Peyer's patch (tissue), 4 donors: ENCODE measurements at regions not wholly inside any gene's neighbourhood (a gene's known extent, or its start where the extent isn't known, plus 50 kb on each side); places are given as distances from the start of the nearest gene placed in this dataset.
"Not testable (repeated sequence)": the region's sequence is repeated elsewhere in the genome, so short reads cannot be mapped to it uniquely, and the experiment has no call there.

ENCODE experiments used
- DNase-seq, 3 donors: peaks; one replicate each; pipeline ENCODE4 v3.0.0-alpha.2; 2017 to 2019
- H3K27ac ChIP-seq, 4 donors: fragments of 200-600 bp; sonication (generic); one replicate each; pipeline ENCODE4 v1.5.1; 2016 to 2019
- H3K27me3 ChIP-seq, 2 donors: fragments of 200-600 bp; sonication (generic); one replicate each; pipeline ENCODE4 v1.5.1; 2019
- H3K36me3 ChIP-seq, 3 donors: fragments of 200-600 bp; sonication (generic); one replicate each; pipeline ENCODE4 v1.5.1; 2016 to 2019
- H3K4me1 ChIP-seq, 4 donors: fragments of 200-600 bp; sonication (generic); one replicate each; pipeline ENCODE4 v1.5.1; 2016 to 2019
- H3K4me3 ChIP-seq, 4 donors: fragments of 200-600 bp; sonication (generic); 1 replicate in 3 of 4; 2 replicates in 1 of 4; pipeline ENCODE4 v1.5.1; 2016 to 2019; ENCODE audit warnings: mild to moderate bottlenecking in 1 of 4
- H3K9me3 ChIP-seq, 4 donors: fragments of 200-600 bp; sonication (generic); one replicate each; pipeline ENCODE4 v1.5.1; 2016 to 2019; ENCODE audit warnings: mild to moderate bottlenecking in 1 of 4
- POLR2A ChIP-seq, 2 donors: fragments of 450-650 bp; IDR thresholded peaks; one replicate each; pipeline ENCODE4 v1.5.1; 2017; ENCODE audit warnings: antibody characterized with exemption in 2 of 2, mild to moderate bottlenecking in 2 of 2, moderate library complexity in 2 of 2
- TF ChIP-seq, protein P1 (sequence below), 6 experiments: fragments of 450-650 bp in 4 of 6; fragments of 200-600 bp in 2 of 6; sonication (generic) in 1 of 6; IDR thresholded peaks; one replicate each; pipeline ENCODE4 v1.5.1; 2017 to 2019; ENCODE audit warnings: antibody characterized with exemption in 6 of 6, mild to moderate bottlenecking in 3 of 6, moderate library complexity in 1 of 6

DNA sequence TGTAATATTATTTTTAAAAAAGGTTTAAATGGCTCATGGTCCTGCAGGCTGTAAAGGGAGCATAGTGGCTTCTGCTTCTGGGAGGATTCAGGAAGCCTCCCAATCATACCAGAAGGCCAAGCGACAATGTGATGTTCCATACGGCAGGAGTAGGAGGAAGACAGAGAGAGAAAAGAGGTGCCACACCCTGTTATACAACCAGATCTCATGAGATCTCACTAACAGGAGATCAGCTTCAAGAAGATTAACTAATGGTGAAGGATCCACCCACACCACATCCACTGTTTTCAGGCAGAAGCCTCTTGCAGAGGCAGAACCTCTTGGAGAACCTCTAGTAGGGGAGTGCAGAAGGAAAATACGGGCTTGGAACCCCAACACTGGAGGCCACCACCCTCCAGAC is 103.9 kb upstream of the TEKT4 start:
- no peak overlapping the region for H3K27ac ChIP-seq
- H3K36me3 ChIP-seq, result no peaks in the 10 kb centered on the region
- H3K9me3 ChIP-seq, result no peaks in the 10 kb centered on the region
- no peaks in the 10 kb centered on the region for H3K4me1 ChIP-seq
- DNase-seq, result no peak
- TF ChIP-seq, protein P1, sequence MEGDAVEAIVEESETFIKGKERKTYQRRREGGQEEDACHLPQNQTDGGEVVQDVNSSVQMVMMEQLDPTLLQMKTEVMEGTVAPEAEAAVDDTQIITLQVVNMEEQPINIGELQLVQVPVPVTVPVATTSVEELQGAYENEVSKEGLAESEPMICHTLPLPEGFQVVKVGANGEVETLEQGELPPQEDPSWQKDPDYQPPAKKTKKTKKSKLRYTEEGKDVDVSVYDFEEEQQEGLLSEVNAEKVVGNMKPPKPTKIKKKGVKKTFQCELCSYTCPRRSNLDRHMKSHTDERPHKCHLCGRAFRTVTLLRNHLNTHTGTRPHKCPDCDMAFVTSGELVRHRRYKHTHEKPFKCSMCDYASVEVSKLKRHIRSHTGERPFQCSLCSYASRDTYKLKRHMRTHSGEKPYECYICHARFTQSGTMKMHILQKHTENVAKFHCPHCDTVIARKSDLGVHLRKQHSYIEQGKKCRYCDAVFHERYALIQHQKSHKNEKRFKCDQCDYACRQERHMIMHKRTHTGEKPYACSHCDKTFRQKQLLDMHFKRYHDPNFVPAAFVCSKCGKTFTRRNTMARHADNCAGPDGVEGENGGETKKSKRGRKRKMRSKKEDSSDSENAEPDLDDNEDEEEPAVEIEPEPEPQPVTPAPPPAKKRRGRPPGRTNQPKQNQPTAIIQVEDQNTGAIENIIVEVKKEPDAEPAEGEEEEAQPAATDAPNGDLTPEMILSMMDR (IDR thresholded peaks at IDR 0.05), result no peak
- no peak for TF ChIP-seq POLR2A (IDR thresholded peaks at IDR 0.05)
- H3K27me3 ChIP-seq, result no peaks in the 10 kb centered on the region
- no peak overlapping the region for H3K4me3 ChIP-seq

DNA sequence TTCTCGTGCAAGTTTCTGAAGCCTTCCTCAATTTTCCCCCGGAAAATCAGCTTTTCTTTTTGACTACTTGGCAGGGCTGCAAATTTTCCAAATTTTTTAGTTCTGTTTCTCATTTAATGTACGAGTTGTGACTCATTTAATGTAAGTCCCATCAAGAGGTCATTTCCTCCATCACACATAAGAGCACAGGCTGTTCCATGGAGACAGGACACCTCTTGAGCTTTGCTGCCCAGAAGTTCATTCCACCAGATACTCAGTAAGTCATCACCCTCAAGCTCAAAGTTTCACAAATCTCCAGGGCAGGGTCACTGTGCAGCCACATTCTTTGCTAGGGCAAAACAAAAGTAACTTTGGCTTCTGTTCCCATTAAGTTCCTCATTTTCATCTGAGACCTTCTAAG is 101.5 kb upstream of the TEKT4 start:
- Histone ChIP-seq H3K4me1 (no peaks in the 10 kb centered on the region), H3K36me3 (no peaks in the 10 kb centered on the region), H3K9me3 (no peaks in the 10 kb centered on the region), H3K27me3 (no peaks in the 10 kb centered on the region), H3K27ac (no peak overlapping the region), H3K4me3 (no peak overlapping the region)
- no peak for TF ChIP-seq POLR2A (IDR thresholded peaks at IDR 0.05)
- TF ChIP-seq, protein P1 (IDR thresholded peaks at IDR 0.05), result no peak
- no peak for DNase-seq

DNA sequence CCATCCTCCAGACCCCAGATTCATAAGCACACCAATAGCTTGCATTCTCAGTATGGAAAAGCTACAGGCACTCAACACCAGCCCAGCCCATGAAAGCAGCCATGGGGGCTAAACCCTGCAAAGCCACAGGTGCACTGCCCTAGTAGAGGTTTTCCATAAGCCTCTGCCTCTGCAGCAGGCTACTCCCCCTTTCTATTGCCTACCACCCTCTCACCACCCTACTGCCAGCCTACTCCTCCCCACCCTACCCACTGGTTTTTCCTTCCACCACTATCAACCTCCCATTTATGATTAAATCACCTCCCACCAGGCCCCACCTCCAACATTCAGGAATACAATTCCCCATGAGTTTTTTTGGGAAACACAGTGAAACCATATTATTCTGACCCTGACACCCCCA is 96.4 kb upstream of the TEKT4 start:
- Histone ChIP-seq H3K4me3 (no peak overlapping the region), H3K27ac (no peak overlapping the region), H3K4me1 (no peaks in the 10 kb centered on the region), H3K27me3 (no peaks in the 10 kb centered on the region), H3K36me3 (no peaks in the 10 kb centered on the region), H3K9me3 (no peaks in the 10 kb centered on the region)
- TF ChIP-seq, protein P1 (IDR thresholded peaks at IDR 0.05), result no peak
- no peak for TF ChIP-seq POLR2A (IDR thresholded peaks at IDR 0.05)
- DNase-seq, result no peak

DNA sequence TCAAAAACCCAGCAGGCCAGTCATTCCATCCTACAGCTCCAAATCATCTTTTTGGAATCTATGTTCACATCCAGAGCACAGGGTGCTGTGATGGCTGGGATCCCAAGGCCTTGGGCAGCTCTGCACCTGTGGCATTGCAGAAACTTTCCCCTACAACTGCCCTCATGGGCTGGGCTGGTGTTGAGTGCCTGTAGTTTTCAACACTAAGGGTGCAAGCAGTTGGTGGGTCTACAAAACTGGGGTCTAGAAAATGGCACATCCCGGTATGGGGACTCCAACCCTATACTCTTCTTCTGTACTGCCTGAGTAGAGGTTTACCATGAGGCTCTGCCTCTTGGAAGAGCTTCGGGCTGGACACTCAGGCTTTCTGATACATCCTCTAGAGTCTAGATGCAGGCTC is 95.2 kb upstream of the TEKT4 start:
- Histone ChIP-seq H3K4me3 (no peak overlapping the region), H3K9me3 (no peaks in the 10 kb centered on the region), H3K27ac (no peak overlapping the region), H3K4me1 (no peaks in the 10 kb centered on the region), H3K36me3 (no peaks in the 10 kb centered on the region), H3K27me3 (no peaks in the 10 kb centered on the region)
- TF ChIP-seq, protein P1 (IDR thresholded peaks at IDR 0.05), result no peak
- no peak for TF ChIP-seq POLR2A (IDR thresholded peaks at IDR 0.05)
- no peak for DNase-seq

DNA sequence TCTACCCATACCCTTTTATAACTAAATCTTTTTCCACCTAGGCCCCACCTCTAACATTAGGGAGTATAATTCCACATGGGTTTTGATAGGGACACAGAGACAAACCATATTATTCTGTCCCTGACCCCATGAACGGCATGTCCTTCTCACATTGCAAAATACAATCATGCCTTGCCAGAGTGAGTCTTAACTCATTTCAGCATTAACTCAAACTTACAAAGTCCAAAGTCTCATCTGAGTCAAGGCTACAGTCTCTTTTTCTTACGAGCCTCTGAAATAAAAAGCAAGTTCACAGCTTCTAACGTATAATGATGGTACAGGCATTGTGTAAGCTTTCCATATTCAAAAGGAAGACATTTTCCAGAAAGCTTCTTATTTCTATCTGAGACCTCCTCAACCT is 86.1 kb upstream of the TEKT4 start:
- DNase-seq, H3K4me3 ChIP-seq, H3K9me3 ChIP-seq, H3K27ac ChIP-seq, H3K36me3 ChIP-seq, H3K27me3 ChIP-seq, H3K4me1 ChIP-seq: not testable (repeated sequence)

DNA sequence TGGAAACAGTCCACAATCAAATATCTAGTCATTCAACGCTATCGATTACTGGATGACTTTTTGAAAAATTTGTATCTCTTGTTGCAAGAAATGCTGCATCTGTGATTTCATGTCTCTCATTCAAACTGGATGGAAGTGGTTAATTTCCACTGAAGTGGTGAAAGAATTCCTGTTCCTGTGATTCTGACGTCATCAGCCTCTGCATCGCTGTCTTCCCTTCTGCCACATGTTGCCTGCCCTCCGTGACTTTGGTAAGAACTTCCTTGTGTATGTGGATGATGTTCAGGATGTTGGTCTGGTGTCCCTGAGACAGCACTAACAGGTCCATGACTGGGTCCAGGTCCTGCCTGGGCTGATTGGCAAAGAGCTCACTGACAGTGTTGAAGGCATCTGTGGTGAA is 84.8 kb upstream of the TEKT4 start:
- not testable (repeated sequence) for H3K36me3 ChIP-seq, H3K9me3 ChIP-seq, H3K27me3 ChIP-seq, H3K27ac ChIP-seq, H3K4me3 ChIP-seq, H3K4me1 ChIP-seq, DNase-seq

DNA sequence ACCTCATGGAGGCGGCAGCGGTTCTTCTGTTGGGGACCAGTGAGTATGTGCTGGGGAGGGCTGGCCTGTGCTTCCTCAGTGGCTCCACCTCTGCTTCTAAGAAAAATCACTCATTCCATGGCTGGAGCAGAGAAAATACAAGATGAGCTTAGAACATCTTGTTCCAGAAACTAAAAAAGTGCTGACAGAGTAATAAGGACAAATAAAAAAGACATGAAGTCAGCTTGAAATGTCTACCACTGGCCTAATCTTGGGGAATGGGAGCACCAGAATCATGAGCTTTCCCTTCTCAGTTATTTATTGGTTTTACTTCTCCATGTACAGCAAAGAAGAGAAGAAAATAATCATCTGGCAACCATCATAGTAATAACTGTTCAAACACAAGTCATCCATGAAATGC is 81.1 kb upstream of the TEKT4 start:
- not testable (repeated sequence) for DNase-seq, H3K36me3 ChIP-seq, H3K27me3 ChIP-seq, H3K4me1 ChIP-seq, H3K4me3 ChIP-seq, H3K9me3 ChIP-seq, H3K27ac ChIP-seq
